PC-9 (cell line): ENCODE measurements at regions not wholly inside any gene's neighbourhood (a gene's known extent, or its start where the extent isn't known, plus 50 kb on each side); places are given as distances from the start of the nearest gene placed in this dataset.

ENCODE experiments used
- EZH2 ChIP-seq: fragments of 200-600 bp; sonication (generic); IDR thresholded peaks from 2 replicates; pipeline ENCODE4 v1.8.0; 2017; ENCODE audit warnings: antibody characterized with exemption, low read depth
- TF ChIP-seq, protein P1 (sequence below): fragments of 200-600 bp; sonication (generic); conservative IDR thresholded peaks from 2 replicates; pipeline ENCODE4 v1.6.1; 2017; ENCODE audit warnings: mixed run types, antibody characterized with exemption, mild to moderate bottlenecking, moderate library complexity

DNA sequence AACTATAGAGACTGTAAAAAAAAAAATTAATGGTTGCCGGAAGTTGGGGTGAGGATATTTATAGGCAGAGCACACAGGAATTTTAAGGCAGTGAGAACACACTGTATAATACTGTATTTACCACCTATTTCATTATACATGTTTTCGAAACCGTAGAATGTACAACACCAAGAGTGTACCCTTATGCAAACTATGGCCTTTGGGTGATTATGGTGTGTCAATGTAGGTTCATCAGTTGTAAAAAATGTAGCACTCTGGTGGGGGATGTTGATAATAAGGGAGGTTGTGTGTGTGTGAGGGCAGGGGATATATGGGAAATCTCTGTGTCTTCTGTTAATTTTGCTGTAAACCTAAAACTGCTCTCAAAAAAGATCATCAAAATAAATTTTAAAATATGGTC lies 791.7 kb upstream of the CDH10 start:
- TF ChIP-seq, protein P1, sequence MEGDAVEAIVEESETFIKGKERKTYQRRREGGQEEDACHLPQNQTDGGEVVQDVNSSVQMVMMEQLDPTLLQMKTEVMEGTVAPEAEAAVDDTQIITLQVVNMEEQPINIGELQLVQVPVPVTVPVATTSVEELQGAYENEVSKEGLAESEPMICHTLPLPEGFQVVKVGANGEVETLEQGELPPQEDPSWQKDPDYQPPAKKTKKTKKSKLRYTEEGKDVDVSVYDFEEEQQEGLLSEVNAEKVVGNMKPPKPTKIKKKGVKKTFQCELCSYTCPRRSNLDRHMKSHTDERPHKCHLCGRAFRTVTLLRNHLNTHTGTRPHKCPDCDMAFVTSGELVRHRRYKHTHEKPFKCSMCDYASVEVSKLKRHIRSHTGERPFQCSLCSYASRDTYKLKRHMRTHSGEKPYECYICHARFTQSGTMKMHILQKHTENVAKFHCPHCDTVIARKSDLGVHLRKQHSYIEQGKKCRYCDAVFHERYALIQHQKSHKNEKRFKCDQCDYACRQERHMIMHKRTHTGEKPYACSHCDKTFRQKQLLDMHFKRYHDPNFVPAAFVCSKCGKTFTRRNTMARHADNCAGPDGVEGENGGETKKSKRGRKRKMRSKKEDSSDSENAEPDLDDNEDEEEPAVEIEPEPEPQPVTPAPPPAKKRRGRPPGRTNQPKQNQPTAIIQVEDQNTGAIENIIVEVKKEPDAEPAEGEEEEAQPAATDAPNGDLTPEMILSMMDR, result no peak
- no peak for TF ChIP-seq EZH2
